Fibroblast of skin of right biceps (primary cell): ENCODE measurements at regions not wholly inside any gene's neighbourhood (a gene's known extent, or its start where the extent isn't known, plus 50 kb on each side); places are given as distances from the start of the nearest gene placed in this dataset.

Experiments used
- DNase-seq: peaks from one replicate; pipeline ENCODE4 v3.0.0-alpha.2; 2013

GRCh38 chr2:5528706-5529105 lies 163.5 kb upstream of the SOX11 start:
- DNase-seq: no peak

GRCh38 chr2:5530011-5530696 lies 162.0 kb upstream of the SOX11 start:
- DNase-seq: no peak

GRCh38 chr2:5535301-5535700 lies 156.9 kb upstream of the SOX11 start:
- no peak for DNase-seq

GRCh38 chr2:5537180-5537688 lies 154.9 kb upstream of the SOX11 start:
- DNase-seq: no peak

- no peak for DNase-seq
These were observed 153.9 kb upstream of the SOX11 start for GRCh38 chr2:5538313-5538712.

- no peak for DNase-seq
These were observed 153.4 kb upstream of the SOX11 start for GRCh38 chr2:5538772-5539171.

- DNase-seq: no peak
These were observed 152.7 kb upstream of the SOX11 start for GRCh38 chr2:5539282-5540165.

- no peak for DNase-seq
These were observed 151.3 kb upstream of the SOX11 start for GRCh38 chr2:5540856-5541255.

GRCh38 chr2:5544205-5544786 lies 147.9 kb upstream of the SOX11 start:
- DNase-seq: no peak

- peak; percentile 28 for DNase-seq
These were observed 146.0 kb upstream of the SOX11 start for GRCh38 chr2:5546181-5546580.

- peak; percentile 75 for DNase-seq
These were observed 143.0 kb upstream of the SOX11 start for GRCh38 chr2:5548991-5549715.

- DNase-seq: no peak
These were observed 142.4 kb upstream of the SOX11 start for GRCh38 chr2:5549771-5550170.

- no peak for DNase-seq
These were observed 136.5 kb upstream of the SOX11 start for GRCh38 chr2:5555636-5556035.

- peak; percentile 37 for DNase-seq
These were observed 131.2 kb upstream of the SOX11 start for GRCh38 chr2:5561006-5561405.

GRCh38 chr2:5562426-5562825 lies 129.8 kb upstream of the SOX11 start:
- DNase-seq: peak; percentile 15

GRCh38 chr2:5562865-5563264 lies 129.3 kb upstream of the SOX11 start:
- no peak for DNase-seq

- no peak for DNase-seq
These were observed 128.8 kb upstream of the SOX11 start for GRCh38 chr2:5563411-5563810.

- DNase-seq: no peak
These were observed 122.9 kb upstream of the SOX11 start for GRCh38 chr2:5569256-5569655.

- no peak for DNase-seq
These were observed 116.2 kb upstream of the SOX11 start for GRCh38 chr2:5576015-5576414.

- peak; percentile 24 for DNase-seq
These were observed 104.4 kb upstream of the SOX11 start for GRCh38 chr2:5587766-5588165.

- DNase-seq: peak; percentile 22
These were observed 103.6 kb upstream of the SOX11 start for GRCh38 chr2:5588601-5589000.

- no peak for DNase-seq
These were observed 103.0 kb upstream of the SOX11 start for GRCh38 chr2:5589183-5589582.

- no peak for DNase-seq
These were observed 101.3 kb upstream of the SOX11 start for GRCh38 chr2:5590886-5591285.
